RWPE2 (cell line): ENCODE measurements at regions not wholly inside any gene's neighbourhood (a gene's known extent, or its start where the extent isn't known, plus 50 kb on each side); places are given as distances from the start of the nearest gene placed in this dataset.

Experiments used
- ATAC-seq: fragments of 200-7000 bp; cut with Tn5 transposase; 3 replicates; pipeline ENCODE4 v1.9.1; 2021; ENCODE audit warnings: low read depth
- DNase-seq: peaks from one replicate; pipeline ENCODE4 v3.0.0-alpha.2; 2020; ENCODE audit warnings: low spot score
- H3K27ac ChIP-seq: fragments of 450-650 bp; 2 replicates; pipeline ENCODE4 v1.5.1; 2017; ENCODE audit warnings: mild to moderate bottlenecking; ENCODE audit not compliant: poor library complexity, severe bottlenecking
- H3K27me3 ChIP-seq: fragments of 250-450 bp; sonication (Bioruptor Pico); 2 replicates; pipeline ENCODE4 v1.5.1; 2021; ENCODE audit warnings: mild to moderate bottlenecking, moderate library complexity; ENCODE audit not compliant: insufficient read depth, poor library complexity, severe bottlenecking
- H3K36me3 ChIP-seq: fragments of 250-450 bp; sonication (Bioruptor Pico); 2 replicates; pipeline ENCODE4 v1.5.1; 2020; ENCODE audit warnings: low read depth, mild to moderate bottlenecking, moderate library complexity
- H3K4me1 ChIP-seq: fragments of 250-450 bp; sonication (Bioruptor Pico); 2 replicates; pipeline ENCODE4 v1.5.1; 2021; ENCODE audit warnings: mild to moderate bottlenecking, moderate library complexity; ENCODE audit not compliant: insufficient read depth, poor library complexity, severe bottlenecking
- H3K4me3 ChIP-seq: fragments of 250-450 bp; sonication (Bioruptor Pico); 2 replicates; pipeline ENCODE4 v1.5.1; 2021; ENCODE audit warnings: mild to moderate bottlenecking, moderate library complexity; ENCODE audit not compliant: severe bottlenecking
- H3K9me3 ChIP-seq: fragments of 250-450 bp; sonication (Bioruptor Pico); 2 replicates; pipeline ENCODE4 v1.5.1; 2021; ENCODE audit warnings: mild to moderate bottlenecking, moderate library complexity; ENCODE audit not compliant: severe bottlenecking
- TF ChIP-seq, protein P1 (sequence below): fragments of 450-650 bp; IDR thresholded peaks from one replicate; pipeline ENCODE4 v1.5.1; 2017; ENCODE audit warnings: mild to moderate bottlenecking, moderate library complexity; ENCODE audit not compliant: poor library complexity, severe bottlenecking

DNA sequence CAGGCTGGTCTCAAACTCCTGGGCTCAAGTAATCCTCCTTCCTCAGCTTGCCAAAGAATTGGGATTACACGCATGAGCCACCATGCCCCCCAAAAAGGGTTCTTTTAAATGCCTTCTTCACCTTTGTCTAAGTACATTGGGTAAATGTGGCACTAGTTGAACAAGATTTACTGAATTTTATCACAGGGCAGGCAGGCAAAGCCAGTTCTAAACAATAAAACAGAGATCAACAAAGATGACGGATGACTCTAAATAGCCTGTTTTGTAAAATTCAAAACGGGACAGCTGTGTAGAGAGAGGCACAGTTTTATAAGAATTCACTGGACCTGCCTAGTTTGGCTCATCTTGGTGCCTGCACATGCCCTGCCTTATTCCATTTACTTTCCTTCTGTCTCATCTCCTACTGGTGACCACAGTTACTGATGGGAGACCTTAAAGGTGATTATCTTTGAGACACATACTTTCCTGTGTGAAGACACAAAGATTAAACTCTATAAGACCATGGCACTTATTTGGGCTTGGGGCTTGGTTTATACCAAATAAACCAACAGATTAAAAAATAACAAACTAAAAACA lies 149.6 kb upstream of the DMRT1 start:
- H3K36me3 ChIP-seq = peaks cover 26% of the 10 kb centered on the region
- peak overlapping the region; percentile 99 for H3K27ac ChIP-seq
- no peaks in the 10 kb centered on the region for H3K27me3 ChIP-seq
- H3K4me1 ChIP-seq = peaks cover 57% of the 10 kb centered on the region
- TF ChIP-seq, protein P1, sequence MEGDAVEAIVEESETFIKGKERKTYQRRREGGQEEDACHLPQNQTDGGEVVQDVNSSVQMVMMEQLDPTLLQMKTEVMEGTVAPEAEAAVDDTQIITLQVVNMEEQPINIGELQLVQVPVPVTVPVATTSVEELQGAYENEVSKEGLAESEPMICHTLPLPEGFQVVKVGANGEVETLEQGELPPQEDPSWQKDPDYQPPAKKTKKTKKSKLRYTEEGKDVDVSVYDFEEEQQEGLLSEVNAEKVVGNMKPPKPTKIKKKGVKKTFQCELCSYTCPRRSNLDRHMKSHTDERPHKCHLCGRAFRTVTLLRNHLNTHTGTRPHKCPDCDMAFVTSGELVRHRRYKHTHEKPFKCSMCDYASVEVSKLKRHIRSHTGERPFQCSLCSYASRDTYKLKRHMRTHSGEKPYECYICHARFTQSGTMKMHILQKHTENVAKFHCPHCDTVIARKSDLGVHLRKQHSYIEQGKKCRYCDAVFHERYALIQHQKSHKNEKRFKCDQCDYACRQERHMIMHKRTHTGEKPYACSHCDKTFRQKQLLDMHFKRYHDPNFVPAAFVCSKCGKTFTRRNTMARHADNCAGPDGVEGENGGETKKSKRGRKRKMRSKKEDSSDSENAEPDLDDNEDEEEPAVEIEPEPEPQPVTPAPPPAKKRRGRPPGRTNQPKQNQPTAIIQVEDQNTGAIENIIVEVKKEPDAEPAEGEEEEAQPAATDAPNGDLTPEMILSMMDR = no peak
- DNase-seq = no peak
- H3K9me3 ChIP-seq = no peaks in the 10 kb centered on the region
- no peak overlapping the region for H3K4me3 ChIP-seq
- ATAC-seq = no peak

DNA sequence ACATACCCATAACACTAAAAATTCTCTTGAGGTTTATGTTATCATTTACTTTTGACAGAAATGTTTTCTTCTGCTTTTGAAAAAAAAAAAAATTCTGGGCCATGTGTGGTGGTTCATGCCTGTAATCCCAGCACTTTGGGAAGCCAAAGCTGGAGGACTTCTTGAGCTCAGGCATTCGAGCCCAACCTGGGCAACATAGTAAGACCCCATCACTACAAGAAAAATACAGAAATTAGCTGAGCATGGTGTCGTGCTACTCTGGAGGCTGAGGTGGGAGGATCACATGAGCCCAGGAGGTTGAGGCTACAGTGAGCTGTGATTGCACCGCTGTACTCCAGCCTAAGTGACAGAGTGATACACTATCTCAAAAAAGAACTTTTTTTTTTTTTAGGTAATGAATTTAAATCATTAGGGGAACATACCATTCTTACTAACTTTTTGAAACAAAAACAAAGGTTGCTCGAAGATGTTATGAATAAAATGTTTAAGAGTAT lies 148.8 kb upstream of the DMRT1 start:
- TF ChIP-seq, protein P1 = no peak

DNA sequence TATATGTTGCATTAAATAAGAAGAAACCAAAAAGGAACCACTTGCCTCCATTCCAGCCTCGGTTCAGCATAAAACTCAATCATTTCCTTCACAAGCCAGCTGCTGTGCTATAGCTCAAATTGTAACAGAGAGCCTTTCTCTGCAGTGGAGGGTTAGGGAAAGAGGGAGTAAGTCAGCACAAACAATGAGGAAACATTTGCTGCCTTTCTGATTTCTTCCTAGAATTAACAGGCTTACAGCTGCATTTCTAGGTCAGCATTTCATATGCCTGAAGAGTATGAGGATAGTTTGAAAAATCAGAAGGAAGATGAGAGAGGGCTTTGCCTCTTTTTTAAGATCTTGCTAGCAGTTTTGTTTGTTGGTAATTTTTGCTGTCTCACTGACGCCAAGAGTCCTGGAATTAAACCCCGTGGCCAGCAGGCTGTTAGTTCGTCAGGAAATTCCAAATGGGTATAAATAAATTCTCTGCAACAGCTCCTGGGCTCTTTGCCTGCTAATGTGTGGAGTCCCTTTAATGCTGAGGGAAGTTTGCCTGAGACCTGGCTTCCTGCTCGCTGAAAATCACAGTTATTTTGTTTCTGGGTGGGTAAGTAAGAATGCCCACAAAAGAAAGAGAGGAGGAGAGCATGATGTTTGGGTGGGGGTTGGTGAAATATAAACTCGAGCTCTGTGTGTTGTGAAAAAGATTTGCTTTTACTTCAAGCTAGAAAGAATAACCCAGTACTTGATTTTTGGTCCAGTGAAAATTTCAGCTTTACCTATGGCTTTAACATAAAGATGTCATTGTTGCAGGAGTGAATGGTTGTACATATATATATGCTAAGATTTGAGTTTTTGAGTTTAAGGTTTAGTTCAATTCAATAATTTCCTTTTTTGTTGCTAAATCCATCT lies 148.1 kb upstream of the DMRT1 start:
- peak overlapping the region; percentile 99 for H3K27ac ChIP-seq
- TF ChIP-seq, protein P1 = no peak
- H3K4me3 ChIP-seq = no peak overlapping the region
- ATAC-seq = no peak
- no peak for DNase-seq
- H3K4me1 ChIP-seq = peaks cover 61% of the 10 kb centered on the region
- H3K36me3 ChIP-seq = peaks cover 22% of the 10 kb centered on the region
- H3K9me3 ChIP-seq = no peaks in the 10 kb centered on the region
- H3K27me3 ChIP-seq = no peaks in the 10 kb centered on the region

More for the DNA sequence above, 148.8 kb upstream of the DMRT1 start:
- no peak overlapping the region for H3K4me3 ChIP-seq
- H3K27me3 ChIP-seq = no peaks in the 10 kb centered on the region
- H3K36me3 ChIP-seq = peaks cover 26% of the 10 kb centered on the region
- peak overlapping the region; percentile 99 for H3K27ac ChIP-seq
- DNase-seq (no peak), ATAC-seq (no peak)
- peaks cover 57% of the 10 kb centered on the region for H3K4me1 ChIP-seq
- no peaks in the 10 kb centered on the region for H3K9me3 ChIP-seq

DNA sequence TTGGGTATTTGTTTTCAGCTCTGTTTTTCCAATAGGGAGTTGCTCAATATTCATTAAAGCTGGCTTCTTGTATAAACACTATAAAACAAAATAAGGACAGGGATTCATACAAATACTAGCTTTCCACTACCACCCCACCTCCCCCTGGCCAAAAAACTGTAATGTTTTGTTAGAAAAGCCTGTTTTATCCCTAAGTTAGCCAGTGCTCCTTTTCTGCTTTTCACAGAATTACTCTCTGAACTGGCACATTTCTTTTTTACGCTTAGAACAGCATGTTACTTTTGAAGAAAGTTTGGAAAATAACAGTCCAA lies 147.4 kb upstream of the DMRT1 start:
- H3K36me3 ChIP-seq = peaks cover 27% of the 10 kb centered on the region
- H3K9me3 ChIP-seq = no peaks in the 10 kb centered on the region
- peaks cover 64% of the 10 kb centered on the region for H3K4me1 ChIP-seq
- no peak for ATAC-seq
- no peak for DNase-seq
- no peaks in the 10 kb centered on the region for H3K27me3 ChIP-seq
- H3K4me3 ChIP-seq = no peak overlapping the region
- TF ChIP-seq, protein P1 = no peak
- peak overlapping the region; percentile 99 for H3K27ac ChIP-seq
